Heart left ventricle (tissue), 16 donors: ENCODE measurements at regions not wholly inside any gene's neighbourhood (a gene's known extent, or its start where the extent isn't known, plus 50 kb on each side); places are given as distances from the start of the nearest gene placed in this dataset.

Experiments
- ATAC-seq, 4 donors: fragments of 200-7000 bp; cut with Tn5 transposase; one replicate each; pipeline ENCODE4 v1.9.1; 2020 to 2022; ENCODE audit warnings: moderate library complexity in 4 of 4, mild to moderate bottlenecking in 3 of 4, moderate number of reproducible peaks in 1 of 4
- DNase-seq, 5 donors: peaks; one replicate each; pipeline ENCODE4 v3.0.0-alpha.2; 2020
- H3K27ac ChIP-seq, 12 donors: fragments of 200-600 bp; sonication (generic) in 4 of 12; one replicate each; pipeline versions ENCODE4 v1.5.0 to v1.8.0; 2016 to 2022; ENCODE audit warnings: mild to moderate bottlenecking in 2 of 12
- H3K27me3 ChIP-seq, 9 donors: fragments of 200-600 bp; sonication (generic) in 2 of 9; one replicate each; pipeline versions ENCODE4 v1.5.1 to v1.8.0; 2016 to 2022; ENCODE audit warnings: mild to moderate bottlenecking in 3 of 9
- H3K36me3 ChIP-seq, 9 donors: fragments of 200-600 bp; sonication (generic) in 2 of 9; one replicate each; pipeline versions ENCODE4 v1.5.0 to v1.8.0; 2018 to 2022; ENCODE audit warnings: mild to moderate bottlenecking in 2 of 9
- H3K4me1 ChIP-seq, 12 donors: fragments of 200-600 bp; sonication (generic) in 4 of 12; one replicate each; pipeline versions ENCODE4 v1.5.0 to v1.8.0; 2016 to 2022; ENCODE audit warnings: mild to moderate bottlenecking in 3 of 12
- H3K4me3 ChIP-seq, 12 donors: fragments of 200-600 bp; sonication (generic) in 4 of 12; one replicate each; pipeline versions ENCODE4 v1.5.0 to v1.8.0; 2017 to 2022; ENCODE audit warnings: mild to moderate bottlenecking in 9 of 12, moderate library complexity in 4 of 12
- H3K9me3 ChIP-seq, 12 donors: fragments of 200-600 bp; sonication (generic) in 4 of 12; one replicate each; pipeline versions ENCODE4 v1.5.0 to v1.8.0; 2016 to 2022; ENCODE audit warnings: mild to moderate bottlenecking in 1 of 12
- CTCF ChIP-seq, 12 donors: fragments of 200-600 bp; sonication (generic) in 4 of 12; IDR thresholded peaks; one replicate each; pipeline versions ENCODE4 v1.5.0 to v1.8.0; 2018 to 2022; ENCODE audit warnings: antibody characterized with exemption in 12 of 12, mild to moderate bottlenecking in 5 of 12
- POLR2A ChIP-seq, 2 donors: fragments of 450-650 bp; IDR thresholded peaks; one replicate each; pipeline ENCODE4 v1.6.1; 2017; ENCODE audit warnings: antibody characterized with exemption in 2 of 2, mild to moderate bottlenecking in 2 of 2, moderate library complexity in 2 of 2
- WGBS, 4 donors: extraction: QIAGEN DNeasy Blood & Tissue Kit in 2 of 4; methylation state at CpG; one replicate each; pipeline versions ENCODE4 v1.1.5 to v1.1.7; 2013 to 2018; 5-methylcytosine and 5-hydroxymethylcytosine counted together
- intact Hi-C, 10 donors: fragments of 100-400 bp; cut with DNase I; formaldehyde crosslinking; loops; one replicate each; pipeline versions ENCODE4 v1.11.1 to v1.14.2; 2022
- donor health status: ischemic (EF 13 %, LVEDD 7.1; RV severe dilation, severe dysfunction).
- donor health status: healthy with polysubstance abuse.
- donor health status: DM: no; HTN: yes; CAD: no.
- donor health status: DM: no; HTN: no; CAD: no.
- donor health status: ischemic (EF 25% LVEDD 6.9; RV normal size, moderate dysfunction).
- donor health status: ischemic (EF 25% LVEDD 5.7; RV mildly dilated, moderate dysfunction).
- donor health status: healthy.
- donor health status: DM: yes; HTN: yes; CAD: no.
- donor health status: ischemic (EF 35%, LVEDD 5.7; RV mildly dilated, moderate dysfunction).
- donor health status: nonischemic (EF 11% LVEDD 7.7; RV severe dilation, severe dysfunction).
- donor health status: DM: yes; HTN: yes; CAD: no.
- donor health status: PGD.
- donor health status: ischemic (EF 29% LVEDD 5.4; RV normal size, mild dysfunction).
- donor health status: nonischemic (EF 23%, LVEDD 6.1; RV moderate dilation, normal function).

DNA sequence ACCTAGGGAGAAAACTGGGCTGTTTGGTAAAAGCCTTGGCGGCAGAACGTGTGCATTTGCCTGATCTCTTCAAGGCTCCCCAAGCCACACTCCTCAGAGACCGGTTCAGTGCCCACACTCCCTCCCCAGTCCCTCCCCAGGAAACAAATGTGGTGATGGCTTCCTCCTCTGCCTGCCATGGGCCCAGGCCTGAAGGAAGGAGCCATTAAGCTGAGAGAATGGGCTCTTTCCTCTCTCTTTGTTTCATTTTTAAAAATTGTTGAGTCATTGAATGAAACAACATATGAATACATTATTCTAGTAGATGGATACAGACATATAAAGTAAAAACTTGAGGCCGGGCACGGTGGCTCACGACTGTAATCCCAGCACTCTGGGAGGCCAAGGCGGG, 50.6 kb upstream of the YWHAQ start:
- Histone ChIP-seq H3K27me3 (no peaks in the 10 kb centered on the region), H3K4me1 (peaks cover 0 to 19% (median 0%) of the 10 kb centered on the region in 12 donors), H3K36me3 (no peaks in the 10 kb centered on the region), H3K27ac (peak overlapping the region in 1 of 12 donors; percentile 6), H3K9me3 (no peaks in the 10 kb centered on the region), H3K4me3 (no peak overlapping the region)
- ATAC-seq: peak in 1 of 4 donors; percentile 65
- intact Hi-C loops: no loop called here
- TF ChIP-seq CTCF (IDR thresholded peaks at IDR 0.05) (no peak), POLR2A (IDR thresholded peaks at IDR 0.05) (no peak)
- DNase-seq: no peak
- WGBS, 4 donors: 69 to 81% (median 71%) methylated on average over 7 of the region's 7 CpGs

DNA sequence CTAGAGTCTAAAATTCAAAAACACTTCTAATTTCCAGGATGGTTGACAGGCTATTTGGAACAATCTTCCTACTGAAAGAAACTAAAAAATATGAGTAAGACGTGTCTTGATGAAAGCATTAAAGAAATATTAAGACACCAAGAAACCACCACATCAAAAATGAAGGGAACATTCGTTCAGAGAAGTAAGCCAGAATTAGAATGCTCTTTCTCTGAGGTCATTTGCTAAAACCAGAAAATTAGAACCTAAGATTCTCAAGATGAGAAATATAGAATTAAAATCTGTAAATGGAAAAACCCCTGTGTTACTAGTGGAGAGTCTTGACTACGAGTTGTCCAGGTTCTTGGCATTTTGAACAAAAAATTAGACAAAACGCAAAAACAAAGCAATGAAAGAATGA, 54.8 kb upstream of the YWHAQ start:
- TF ChIP-seq POLR2A (IDR thresholded peaks at IDR 0.05): no peak
- no peak for TF ChIP-seq CTCF (IDR thresholded peaks at IDR 0.05)
- ATAC-seq (no peak), DNase-seq (no peak)
- no peak overlapping the region for H3K27ac ChIP-seq
- H3K27me3 ChIP-seq: no peaks in the 10 kb centered on the region
- H3K4me3 ChIP-seq: no peak overlapping the region
- WGBS, 4 donors: 93 to 97% (median 95%) methylated on average over 4 of the region's 4 CpGs
- H3K36me3 ChIP-seq: no peaks in the 10 kb centered on the region
- H3K9me3 ChIP-seq: no peaks in the 10 kb centered on the region
- intact Hi-C loops: no loop called here
- H3K4me1 ChIP-seq: peaks cover 0 to 24% (median 0%) of the 10 kb centered on the region in 12 donors

DNA sequence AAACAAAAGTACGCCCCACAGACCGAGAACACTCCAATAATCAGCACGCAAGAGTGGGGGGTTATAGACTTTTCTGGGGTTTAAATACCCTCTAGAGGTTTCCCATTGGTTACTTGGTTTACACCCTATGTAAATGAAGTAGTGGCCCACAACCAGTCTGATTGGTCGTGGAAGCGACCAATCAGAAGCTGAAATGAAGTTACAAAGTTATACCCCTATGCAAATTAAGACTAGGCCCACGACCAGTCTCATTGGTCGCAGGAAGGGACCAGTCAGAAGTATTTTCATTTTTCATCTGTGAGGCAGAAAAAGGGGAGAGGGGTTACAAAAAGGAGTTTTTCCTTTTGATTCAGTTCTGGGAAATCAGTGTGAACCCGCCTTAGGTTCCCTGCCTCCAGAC, 55.3 kb upstream of the YWHAQ start:
- no peak for TF ChIP-seq CTCF (IDR thresholded peaks at IDR 0.05)
- TF ChIP-seq POLR2A (IDR thresholded peaks at IDR 0.05): no peak
- 86 to 98% (median 97%) methylated on average over 8 of the region's 8 CpGs for WGBS, 4 donors
- no peak overlapping the region for H3K27ac ChIP-seq
- no peaks in the 10 kb centered on the region for H3K27me3 ChIP-seq
- intact Hi-C loops: no loop called here
- H3K36me3 ChIP-seq: no peaks in the 10 kb centered on the region
- DNase-seq: no peak
- H3K4me3 ChIP-seq: no peak overlapping the region
- H3K4me1 ChIP-seq: peaks cover 0 to 23% (median 0%) of the 10 kb centered on the region in 12 donors
- H3K9me3 ChIP-seq: no peaks in the 10 kb centered on the region
- no peak for ATAC-seq

DNA sequence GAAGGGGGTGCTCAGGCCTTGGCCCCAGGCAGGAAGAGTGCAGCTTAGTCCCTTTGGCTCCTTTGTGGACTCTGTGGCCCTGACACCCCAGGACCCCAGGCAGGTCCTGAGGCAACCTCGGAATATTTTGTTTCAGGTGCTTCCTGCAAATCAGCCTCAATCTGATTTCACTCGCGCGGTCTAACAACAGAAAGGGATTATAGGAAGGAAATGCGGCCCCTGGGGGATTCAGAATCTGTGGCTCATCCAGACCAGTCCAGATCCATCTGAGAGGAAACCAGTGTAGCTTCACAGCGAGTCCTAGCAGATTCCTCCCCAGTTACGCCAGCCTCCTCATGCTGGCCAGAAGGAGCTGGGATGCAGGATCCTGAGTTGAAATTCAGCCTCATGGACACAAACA, 59.5 kb upstream of the YWHAQ start:
- Histone ChIP-seq H3K36me3 (no peaks in the 10 kb centered on the region), H3K27me3 (no peaks in the 10 kb centered on the region), H3K9me3 (no peaks in the 10 kb centered on the region), H3K4me1 (peaks cover 0 to 28% (median 17%) of the 10 kb centered on the region in 12 donors), H3K27ac (peak overlapping the region in 2 of 12 donors; percentile 19 to 33), H3K4me3 (no peak overlapping the region)
- ATAC-seq: peak in 3 of 4 donors; percentile 49 to 73 (median 70)
- intact Hi-C loops: loop anchor here in 2 of 10 donors (5.0 kb wide), 1 partner anchor 58 kb away; the partner anchor contains the start of gene YWHAQ (in 2 of the 2)
- 38 to 68% (median 46%) methylated on average over 7 of the region's 7 CpGs for WGBS, 4 donors
- DNase-seq: peak in 4 of 5 donors; percentile 47 to 83 (median 70)
- TF ChIP-seq POLR2A (IDR thresholded peaks at IDR 0.05) (no peak), CTCF (IDR thresholded peaks at IDR 0.05) (no peak)
